HepG2 (cell line): ENCODE measurements at regions not wholly inside any gene's neighbourhood (a gene's known extent, or its start where the extent isn't known, plus 50 kb on each side); places are given as distances from the start of the nearest gene placed in this dataset.

Source experiments
- AGO1 ChIP-seq: fragments of 200-400 bp; formaldehyde crosslinking; IDR thresholded peaks from 2 replicates; pipeline ENCODE4 v1.6.1; 2017; ENCODE audit warnings: mild to moderate bottlenecking, low read depth, low read length, moderate library complexity; ENCODE audit not compliant: poor library complexity, severe bottlenecking
- CAMTA2 ChIP-seq: sonication (generic); formaldehyde crosslinking; IDR thresholded peaks from 2 replicates; pipeline ENCODE4 v1.4.0; 2020; ENCODE audit warnings: mild to moderate bottlenecking, missing genetic modification reagents, borderline replicate concordance
- CBFB ChIP-seq: sonication (generic); formaldehyde crosslinking; IDR thresholded peaks from 2 replicates; pipeline ENCODE4 v1.4.0; 2020; ENCODE audit warnings: missing genetic modification reagents
- CENPX ChIP-seq: sonication (generic); formaldehyde crosslinking; IDR thresholded peaks from 2 replicates; pipeline ENCODE4 v1.9.0; 2021; ENCODE audit warnings: mild to moderate bottlenecking, missing genetic modification reagents, moderate library complexity
- GABPB1 ChIP-seq: IDR thresholded peaks from 2 replicates; pipeline ENCODE4 v1.6.1; 2016; ENCODE audit warnings: mild to moderate bottlenecking, missing genetic modification reagents, moderate library complexity, missing compliant biosample characterization
- HNRNPH1 ChIP-seq: fragments of 200-400 bp; formaldehyde crosslinking; optimal IDR thresholded peaks from 2 replicates; pipeline ENCODE3; 2017; ENCODE audit warnings: mild to moderate bottlenecking, low read depth, low read length
- SAP130 ChIP-seq: IDR thresholded peaks from 2 replicates; pipeline ENCODE4 v1.6.1; 2016; ENCODE audit warnings: low read depth
- SMAD9 ChIP-seq: sonication (generic); formaldehyde crosslinking; IDR thresholded peaks from 2 replicates; pipeline ENCODE4 v1.5.1; 2020; ENCODE audit warnings: mild to moderate bottlenecking, missing genetic modification reagents
- SP5 ChIP-seq: IDR thresholded peaks from 2 replicates; pipeline ENCODE4 v1.6.1; 2016; ENCODE audit warnings: low read depth, borderline replicate concordance
- TBX3 ChIP-seq: fragments of 450-650 bp; IDR thresholded peaks from 2 replicates; pipeline ENCODE4 v1.6.1; 2017; ENCODE audit warnings: antibody characterized with exemption, mild to moderate bottlenecking, inconsistent platforms, borderline replicate concordance
- ZKSCAN5 ChIP-seq: sonication (generic); formaldehyde crosslinking; IDR thresholded peaks from 2 replicates; pipeline ENCODE4 v1.5.1; 2020; ENCODE audit warnings: mild to moderate bottlenecking, missing genetic modification reagents
- ZNF468 ChIP-seq: sonication (generic); formaldehyde crosslinking; IDR thresholded peaks from 2 replicates; pipeline ENCODE4 v1.8.0; 2022; ENCODE audit warnings: mild to moderate bottlenecking, moderate library complexity, missing genetic modification reagents
- ZNF546 ChIP-seq: sonication (generic); formaldehyde crosslinking; conservative IDR thresholded peaks from 2 replicates; pipeline ENCODE4 v1.8.1; 2023; ENCODE audit warnings: mild to moderate bottlenecking, missing genetic modification reagents
- ZNF605 ChIP-seq: sonication (generic); formaldehyde crosslinking; IDR thresholded peaks from 2 replicates; pipeline ENCODE4 v1.8.0; 2022; ENCODE audit warnings: mild to moderate bottlenecking, missing genetic modification reagents
- ZNF660 ChIP-seq: sonication (generic); formaldehyde crosslinking; IDR thresholded peaks from 2 replicates; pipeline ENCODE4 v1.5.1; 2020; ENCODE audit warnings: mild to moderate bottlenecking, low read depth, missing genetic modification reagents, borderline replicate concordance
- ZNF710 ChIP-seq: sonication (generic); formaldehyde crosslinking; IDR thresholded peaks from 2 replicates; pipeline ENCODE4 v1.5.0; 2020; ENCODE audit warnings: mild to moderate bottlenecking, missing genetic modification reagents, borderline replicate concordance
- ZNF747 ChIP-seq: sonication (generic); formaldehyde crosslinking; IDR thresholded peaks from 2 replicates; pipeline ENCODE4 v1.8.1; 2023; ENCODE audit warnings: missing genetic modification reagents, mild to moderate bottlenecking, borderline replicate concordance
- ZNF782 ChIP-seq: sonication (generic); formaldehyde crosslinking; IDR thresholded peaks from 2 replicates; pipeline ENCODE4 v1.4.0; 2020; ENCODE audit warnings: missing genetic modification reagents, mild to moderate bottlenecking, borderline replicate concordance
- ZNF850 ChIP-seq: sonication (generic); formaldehyde crosslinking; conservative IDR thresholded peaks from 2 replicates; pipeline ENCODE4 v1.9.0; 2021; ENCODE audit warnings: mild to moderate bottlenecking, missing genetic modification reagents
- ZNF891 ChIP-seq: sonication (generic); formaldehyde crosslinking; IDR thresholded peaks from 2 replicates; pipeline ENCODE4 v1.5.0; 2020; ENCODE audit warnings: mild to moderate bottlenecking, missing genetic modification reagents
- TF ChIP-seq, protein P1 (sequence below): sonication (generic); formaldehyde crosslinking; IDR thresholded peaks from 2 replicates; pipeline ENCODE4 v1.4.0; 2020; ENCODE audit warnings: missing genetic modification reagents
- TF ChIP-seq, protein P2 (sequence below): sonication (generic); formaldehyde crosslinking; IDR thresholded peaks from 2 replicates; pipeline ENCODE4 v1.4.0; 2020; ENCODE audit warnings: missing genetic modification reagents, borderline replicate concordance

- TF ChIP-seq ZNF850 (CRISPR knock-in tag) (0 out of 2 replicates have a peak, but pooled peaks have one; percentile 56), ZNF468 (CRISPR knock-in tag) (peak; percentile 39; the same call in 1 of the 2 replicates), SAP130 (CRISPR knock-in tag) (no peak), ZNF660 (CRISPR knock-in tag) (no peak), ZNF891 (CRISPR knock-in tag) (peak; percentile 46; the same call in 1 of the 2 replicates), ZNF747 (CRISPR knock-in tag) (no peak; the same call in 1 of the 2 replicates), HNRNPH1 (no peak), AGO1 (no peak), ZNF782 (CRISPR knock-in tag) (peak; percentile 27; the same call in 1 of the 2 replicates), ZNF546 (CRISPR knock-in tag) (no peak), ZNF710 (CRISPR knock-in tag) (no peak), ZNF605 (CRISPR knock-in tag) (no peak), GABPB1 (CRISPR knock-in tag) (no peak), CAMTA2 (CRISPR knock-in tag) (no peak; the same call in 1 of the 2 replicates), SP5 (no peak; the same call in 1 of the 2 replicates), CBFB (no peak), ZKSCAN5 (CRISPR knock-in tag) (no peak), TBX3 (no peak), CENPX (CRISPR knock-in tag) (no peak), SMAD9 (CRISPR knock-in tag) (no peak)
- TF ChIP-seq, protein P1, sequence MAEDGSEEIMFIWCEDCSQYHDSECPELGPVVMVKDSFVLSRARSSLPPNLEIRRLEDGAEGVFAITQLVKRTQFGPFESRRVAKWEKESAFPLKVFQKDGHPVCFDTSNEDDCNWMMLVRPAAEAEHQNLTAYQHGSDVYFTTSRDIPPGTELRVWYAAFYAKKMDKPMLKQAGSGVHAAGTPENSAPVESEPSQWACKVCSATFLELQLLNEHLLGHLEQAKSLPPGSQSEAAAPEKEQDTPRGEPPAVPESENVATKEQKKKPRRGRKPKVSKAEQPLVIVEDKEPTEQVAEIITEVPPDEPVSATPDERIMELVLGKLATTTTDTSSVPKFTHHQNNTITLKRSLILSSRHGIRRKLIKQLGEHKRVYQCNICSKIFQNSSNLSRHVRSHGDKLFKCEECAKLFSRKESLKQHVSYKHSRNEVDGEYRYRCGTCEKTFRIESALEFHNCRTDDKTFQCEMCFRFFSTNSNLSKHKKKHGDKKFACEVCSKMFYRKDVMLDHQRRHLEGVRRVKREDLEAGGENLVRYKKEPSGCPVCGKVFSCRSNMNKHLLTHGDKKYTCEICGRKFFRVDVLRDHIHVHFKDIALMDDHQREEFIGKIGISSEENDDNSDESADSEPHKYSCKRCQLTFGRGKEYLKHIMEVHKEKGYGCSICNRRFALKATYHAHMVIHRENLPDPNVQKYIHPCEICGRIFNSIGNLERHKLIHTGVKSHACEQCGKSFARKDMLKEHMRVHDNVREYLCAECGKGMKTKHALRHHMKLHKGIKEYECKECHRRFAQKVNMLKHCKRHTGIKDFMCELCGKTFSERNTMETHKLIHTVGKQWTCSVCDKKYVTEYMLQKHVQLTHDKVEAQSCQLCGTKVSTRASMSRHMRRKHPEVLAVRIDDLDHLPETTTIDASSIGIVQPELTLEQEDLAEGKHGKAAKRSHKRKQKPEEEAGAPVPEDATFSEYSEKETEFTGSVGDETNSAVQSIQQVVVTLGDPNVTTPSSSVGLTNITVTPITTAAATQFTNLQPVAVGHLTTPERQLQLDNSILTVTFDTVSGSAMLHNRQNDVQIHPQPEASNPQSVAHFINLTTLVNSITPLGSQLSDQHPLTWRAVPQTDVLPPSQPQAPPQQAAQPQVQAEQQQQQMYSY (CRISPR knock-in tag), result no peak
- TF ChIP-seq, protein P2, sequence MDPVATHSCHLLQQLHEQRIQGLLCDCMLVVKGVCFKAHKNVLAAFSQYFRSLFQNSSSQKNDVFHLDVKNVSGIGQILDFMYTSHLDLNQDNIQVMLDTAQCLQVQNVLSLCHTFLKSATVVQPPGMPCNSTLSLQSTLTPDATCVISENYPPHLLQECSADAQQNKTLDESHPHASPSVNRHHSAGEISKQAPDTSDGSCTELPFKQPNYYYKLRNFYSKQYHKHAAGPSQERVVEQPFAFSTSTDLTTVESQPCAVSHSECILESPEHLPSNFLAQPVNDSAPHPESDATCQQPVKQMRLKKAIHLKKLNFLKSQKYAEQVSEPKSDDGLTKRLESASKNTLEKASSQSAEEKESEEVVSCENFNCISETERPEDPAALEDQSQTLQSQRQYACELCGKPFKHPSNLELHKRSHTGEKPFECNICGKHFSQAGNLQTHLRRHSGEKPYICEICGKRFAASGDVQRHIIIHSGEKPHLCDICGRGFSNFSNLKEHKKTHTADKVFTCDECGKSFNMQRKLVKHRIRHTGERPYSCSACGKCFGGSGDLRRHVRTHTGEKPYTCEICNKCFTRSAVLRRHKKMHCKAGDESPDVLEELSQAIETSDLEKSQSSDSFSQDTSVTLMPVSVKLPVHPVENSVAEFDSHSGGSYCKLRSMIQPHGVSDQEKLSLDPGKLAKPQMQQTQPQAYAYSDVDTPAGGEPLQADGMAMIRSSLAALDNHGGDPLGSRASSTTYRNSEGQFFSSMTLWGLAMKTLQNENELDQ (CRISPR knock-in tag), result no peak
Measured at GRCh38 chr20:50306478-50307423, 116.1 kb downstream of the CEBPB start (continued).
